Stimulated activated memory B cell treated with anti-CD40 and anti-IgM and Interleukin-4, amounts not matched to agents 10 μg/mL and 1 μg/mL and 100 μg/mL, for 72 hours (primary cell): ENCODE measurements at regions not wholly inside any gene's neighbourhood (a gene's known extent, or its start where the extent isn't known, plus 50 kb on each side); places are given as distances from the start of the nearest gene placed in this dataset.
"Not testable (repeated sequence)": the region's sequence is repeated elsewhere in the genome, so short reads cannot be mapped to it uniquely, and the experiment has no call there.

ENCODE experiments used
- ATAC-seq: fragments of 150-1000 bp; cut with Tn5 transposase; 2 replicates; pipeline ENCODE4 v1.10.0; 2021
- H3K27ac Mint-ChIP-seq: one replicate; pipeline ENCODE4 v1.8.0; 2022; ENCODE audit warnings: mild to moderate bottlenecking, mixed read lengths
- H3K27me3 Mint-ChIP-seq: one replicate; pipeline ENCODE4 v1.8.0; 2022; ENCODE audit warnings: mixed read lengths
- H3K36me3 Mint-ChIP-seq: one replicate; pipeline ENCODE4 v1.8.0; 2022; ENCODE audit warnings: mixed read lengths
- H3K4me1 Mint-ChIP-seq: one replicate; pipeline ENCODE4 v1.8.0; 2022; ENCODE audit warnings: mixed read lengths
- H3K4me3 Mint-ChIP-seq: one replicate; pipeline ENCODE4 v1.8.0; 2022; ENCODE audit warnings: mild to moderate bottlenecking, moderate library complexity, mixed read lengths
- H3K9me3 Mint-ChIP-seq: one replicate; pipeline ENCODE4 v1.8.0; 2022; ENCODE audit warnings: mixed read lengths

GRCh38 chr6:67165606-67166005 lies 1458.6 kb upstream of the EYS start:
- Mint-ChIP-seq H3K9me3 (peaks cover 9% of the 10 kb centered on the region), H3K27ac (no peak overlapping the region), H3K36me3 (no peaks in the 10 kb centered on the region), H3K4me3 (no peak overlapping the region), H3K27me3 (no peaks in the 10 kb centered on the region), H3K4me1 (no peaks in the 10 kb centered on the region)
- no peak for ATAC-seq

GRCh38 chr6:67160820-67161219 lies 1453.8 kb upstream of the EYS start:
- H3K27ac Mint-ChIP-seq = no peak overlapping the region
- no peaks in the 10 kb centered on the region for H3K27me3 Mint-ChIP-seq
- H3K9me3 Mint-ChIP-seq = peaks cover 12% of the 10 kb centered on the region
- ATAC-seq = no peak
- H3K4me1 Mint-ChIP-seq = no peaks in the 10 kb centered on the region
- H3K4me3 Mint-ChIP-seq = no peak overlapping the region
- H3K36me3 Mint-ChIP-seq = no peaks in the 10 kb centered on the region

GRCh38 chr6:67141005-67141404 lies 1434.0 kb upstream of the EYS start:
- Mint-ChIP-seq H3K4me1 (no peaks in the 10 kb centered on the region), H3K9me3 (peaks cover 4% of the 10 kb centered on the region), H3K27ac (no peak overlapping the region), H3K27me3 (no peaks in the 10 kb centered on the region), H3K36me3 (no peaks in the 10 kb centered on the region), H3K4me3 (no peak overlapping the region)
- ATAC-seq = no peak

GRCh38 chr6:67133973-67134372 lies 1426.9 kb upstream of the EYS start:
- no peaks in the 10 kb centered on the region for H3K9me3 Mint-ChIP-seq
- no peak overlapping the region for H3K4me3 Mint-ChIP-seq
- ATAC-seq = peak; percentile 12
- H3K27ac Mint-ChIP-seq = no peak overlapping the region
- H3K36me3 Mint-ChIP-seq = no peaks in the 10 kb centered on the region
- H3K4me1 Mint-ChIP-seq = no peaks in the 10 kb centered on the region
- no peaks in the 10 kb centered on the region for H3K27me3 Mint-ChIP-seq

GRCh38 chr6:67131827-67132226 lies 1424.8 kb upstream of the EYS start:
- Mint-ChIP-seq H3K27me3 (no peaks in the 10 kb centered on the region), H3K4me3 (no peak overlapping the region), H3K27ac (no peak overlapping the region), H3K36me3 (no peaks in the 10 kb centered on the region), H3K9me3 (no peaks in the 10 kb centered on the region), H3K4me1 (no peaks in the 10 kb centered on the region)
- ATAC-seq = no peak

GRCh38 chr6:67129780-67130179 lies 1422.8 kb upstream of the EYS start:
- H3K4me1 Mint-ChIP-seq = no peaks in the 10 kb centered on the region
- no peaks in the 10 kb centered on the region for H3K9me3 Mint-ChIP-seq
- no peak overlapping the region for H3K4me3 Mint-ChIP-seq
- no peak overlapping the region for H3K27ac Mint-ChIP-seq
- H3K36me3 Mint-ChIP-seq = no peaks in the 10 kb centered on the region
- no peak for ATAC-seq
- no peaks in the 10 kb centered on the region for H3K27me3 Mint-ChIP-seq

- ATAC-seq = no peak
- H3K9me3 Mint-ChIP-seq = peaks cover 2% of the 10 kb centered on the region
- H3K4me1 Mint-ChIP-seq = no peaks in the 10 kb centered on the region
- H3K4me3 Mint-ChIP-seq = no peak overlapping the region
- H3K36me3 Mint-ChIP-seq = no peaks in the 10 kb centered on the region
- no peak overlapping the region for H3K27ac Mint-ChIP-seq
- no peaks in the 10 kb centered on the region for H3K27me3 Mint-ChIP-seq
Observed at GRCh38 chr6:67127041-67127440, 1420.0 kb upstream of the EYS start.

GRCh38 chr6:67121115-67121514 lies 1414.1 kb upstream of the EYS start:
- no peaks in the 10 kb centered on the region for H3K27me3 Mint-ChIP-seq
- H3K4me1 Mint-ChIP-seq = no peaks in the 10 kb centered on the region
- ATAC-seq = no peak
- H3K36me3 Mint-ChIP-seq = no peaks in the 10 kb centered on the region
- H3K9me3 Mint-ChIP-seq = peaks cover 2% of the 10 kb centered on the region
- no peak overlapping the region for H3K27ac Mint-ChIP-seq
- no peak overlapping the region for H3K4me3 Mint-ChIP-seq

- no peaks in the 10 kb centered on the region for H3K36me3 Mint-ChIP-seq
- no peaks in the 10 kb centered on the region for H3K4me1 Mint-ChIP-seq
- H3K27ac Mint-ChIP-seq = no peak overlapping the region
- no peak for ATAC-seq
- H3K27me3 Mint-ChIP-seq = no peaks in the 10 kb centered on the region
- no peak overlapping the region for H3K4me3 Mint-ChIP-seq
- no peaks in the 10 kb centered on the region for H3K9me3 Mint-ChIP-seq
Observed at GRCh38 chr6:67112120-67112519, 1405.1 kb upstream of the EYS start.

- no peak overlapping the region for H3K27ac Mint-ChIP-seq
- H3K27me3 Mint-ChIP-seq = no peaks in the 10 kb centered on the region
- ATAC-seq = no peak
- no peaks in the 10 kb centered on the region for H3K36me3 Mint-ChIP-seq
- H3K9me3 Mint-ChIP-seq = peaks cover 10% of the 10 kb centered on the region
- H3K4me3 Mint-ChIP-seq = no peak overlapping the region
- no peaks in the 10 kb centered on the region for H3K4me1 Mint-ChIP-seq
Observed at GRCh38 chr6:67102743-67103142, 1395.7 kb upstream of the EYS start.

GRCh38 chr6:67095618-67096226 lies 1388.7 kb upstream of the EYS start:
- not testable (repeated sequence) for H3K36me3 Mint-ChIP-seq, H3K27me3 Mint-ChIP-seq, H3K9me3 Mint-ChIP-seq, ATAC-seq, H3K27ac Mint-ChIP-seq, H3K4me3 Mint-ChIP-seq, H3K4me1 Mint-ChIP-seq

GRCh38 chr6:67094431-67094946 lies 1387.5 kb upstream of the EYS start:
- ATAC-seq = no peak
- Mint-ChIP-seq H3K27me3 (no peaks in the 10 kb centered on the region), H3K36me3 (no peaks in the 10 kb centered on the region), H3K4me3 (no peak overlapping the region), H3K27ac (no peak overlapping the region), H3K4me1 (no peaks in the 10 kb centered on the region), H3K9me3 (peaks cover 3% of the 10 kb centered on the region)

- no peaks in the 10 kb centered on the region for H3K36me3 Mint-ChIP-seq
- no peaks in the 10 kb centered on the region for H3K27me3 Mint-ChIP-seq
- no peak overlapping the region for H3K27ac Mint-ChIP-seq
- H3K4me3 Mint-ChIP-seq = no peak overlapping the region
- H3K4me1 Mint-ChIP-seq = no peaks in the 10 kb centered on the region
- no peak for ATAC-seq
- no peaks in the 10 kb centered on the region for H3K9me3 Mint-ChIP-seq
Observed at GRCh38 chr6:67073938-67074337, 1366.9 kb upstream of the EYS start.

- Mint-ChIP-seq H3K36me3 (no peaks in the 10 kb centered on the region), H3K27me3 (no peaks in the 10 kb centered on the region), H3K27ac (no peak overlapping the region), H3K9me3 (no peaks in the 10 kb centered on the region), H3K4me3 (no peak overlapping the region), H3K4me1 (no peaks in the 10 kb centered on the region)
- peak; percentile 8 for ATAC-seq
Observed at GRCh38 chr6:67068781-67069180, 1361.8 kb upstream of the EYS start.

- Mint-ChIP-seq H3K4me3 (no peak overlapping the region), H3K27ac (no peak overlapping the region), H3K9me3 (no peaks in the 10 kb centered on the region), H3K4me1 (no peaks in the 10 kb centered on the region), H3K36me3 (no peaks in the 10 kb centered on the region), H3K27me3 (no peaks in the 10 kb centered on the region)
- ATAC-seq = no peak
Observed at GRCh38 chr6:67064323-67064722, 1357.3 kb upstream of the EYS start.

- no peaks in the 10 kb centered on the region for H3K4me1 Mint-ChIP-seq
- H3K9me3 Mint-ChIP-seq = peaks cover 5% of the 10 kb centered on the region
- no peaks in the 10 kb centered on the region for H3K36me3 Mint-ChIP-seq
- H3K27ac Mint-ChIP-seq = no peak overlapping the region
- ATAC-seq = no peak
- H3K27me3 Mint-ChIP-seq = no peaks in the 10 kb centered on the region
- H3K4me3 Mint-ChIP-seq = no peak overlapping the region
Observed at GRCh38 chr6:67047996-67048395, 1341.0 kb upstream of the EYS start.

GRCh38 chr6:67045076-67045475 lies 1338.0 kb upstream of the EYS start:
- ATAC-seq = no peak
- no peaks in the 10 kb centered on the region for H3K4me1 Mint-ChIP-seq
- no peaks in the 10 kb centered on the region for H3K36me3 Mint-ChIP-seq
- peaks cover 5% of the 10 kb centered on the region for H3K9me3 Mint-ChIP-seq
- H3K27ac Mint-ChIP-seq = no peak overlapping the region
- H3K27me3 Mint-ChIP-seq = no peaks in the 10 kb centered on the region
- H3K4me3 Mint-ChIP-seq = no peak overlapping the region
